Pancreas (tissue), 10 donors: ENCODE measurements at regions not wholly inside any gene's neighbourhood (a gene's known extent, or its start where the extent isn't known, plus 50 kb on each side); places are given as distances from the start of the nearest gene placed in this dataset.

Source experiments
- ATAC-seq, 4 donors: fragments of 200-7000 bp; cut with Tn5 transposase; one replicate each; pipeline versions ENCODE4 v1.8.0 to v1.9.1; 2020; ENCODE audit warnings: mild to moderate bottlenecking in 4 of 4, moderate library complexity in 4 of 4
- DNase-seq, 6 donors: peaks; one replicate each; pipeline ENCODE4 v3.0.0-alpha.2; 2020
- FAIRE-seq: peaks from 2 replicates; lab custom pipeline; 2012; peaks lifted over from hg19 to GRCh38; lab: Jason Lieb, UNC
- H3K27ac ChIP-seq, 4 donors: fragments of 200-600 bp; sonication (generic); 1 replicate in 3 of 4; 2 replicates in 1 of 4; pipeline versions ENCODE4 v1.5.0 to v1.8.0; 2020
- H3K27me3 ChIP-seq, 4 donors: fragments of 200-600 bp; one replicate each; pipeline ENCODE4 v1.8.0; 2021
- H3K36me3 ChIP-seq, 3 donors: fragments of 200-600 bp; sonication (generic) in 1 of 3; one replicate each; pipeline versions ENCODE4 v1.5.0 to v1.8.0; 2020 to 2021
- H3K4me1 ChIP-seq, 3 donors: fragments of 200-600 bp; one replicate each; pipeline ENCODE4 v1.8.0; 2021
- H3K4me3 ChIP-seq, 4 donors: fragments of 200-600 bp; sonication (generic) in 2 of 4; one replicate each; pipeline versions ENCODE4 v1.5.0 to v1.8.0; 2020 to 2021
- H3K9me3 ChIP-seq, 4 donors: fragments of 200-600 bp; one replicate each; pipeline ENCODE4 v1.8.0; 2021
- WGBS, 2 donors: extraction: QIAGEN DNeasy Blood & Tissue Kit; methylation state at CpG; one replicate each; pipeline ENCODE4 v1.1.7; 2013; 5-methylcytosine and 5-hydroxymethylcytosine counted together
- intact Hi-C, 3 donors: fragments of 100-400 bp; cut with DNase I; formaldehyde crosslinking; loops; one replicate each; pipeline versions ENCODE4 v1.11.1 to v1.14.2; 2022
- TF ChIP-seq, protein P1 (sequence below), 4 donors: fragments of 200-600 bp; sonication (generic) in 3 of 4; IDR thresholded peaks; one replicate each; pipeline versions ENCODE4 v1.5.0 to v1.8.0; 2021; ENCODE audit warnings: antibody characterized with exemption in 4 of 4
- donor health status: healthy with polysubstance abuse.
- donor health status: DM: no; HTN: no; CAD: no; lungs with moderate emphysema.
- donor health status: DM: no; HTN: no; CAD: no.
- donor health status: control.
- donor health status: control.
- donor health status: Bipolar disorder and iron deficiency.
- donor health status: DM: yes; HTN: yes; CAD: no.
- donor health status: DM: no; HTN: no; CAD: no.
- donor health status: DM: no; HTN: no; CAD: no.
- donor health status: DM: yes; HTN: yes; CAD: no.

DNA sequence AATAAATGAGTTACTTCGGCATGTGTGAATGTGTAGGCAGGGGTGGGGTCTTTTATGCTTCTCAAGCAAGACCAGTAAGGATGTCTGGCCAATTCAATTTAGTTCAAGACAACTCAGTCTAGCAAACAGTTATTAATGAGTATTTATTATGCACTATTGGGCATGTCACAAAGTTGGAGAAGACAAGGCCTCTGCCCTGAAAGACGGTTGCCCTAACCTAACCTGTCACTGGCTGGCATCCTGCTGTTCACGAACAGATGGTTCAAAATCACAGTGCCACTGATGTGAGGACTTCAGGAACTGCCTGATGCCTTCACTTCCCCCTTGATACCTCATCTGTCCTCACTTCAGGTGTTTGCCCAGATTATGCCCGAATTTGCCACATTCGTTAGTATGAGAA, 217.8 kb downstream of the SOX2 start:
- ATAC-seq = no peak

DNA sequence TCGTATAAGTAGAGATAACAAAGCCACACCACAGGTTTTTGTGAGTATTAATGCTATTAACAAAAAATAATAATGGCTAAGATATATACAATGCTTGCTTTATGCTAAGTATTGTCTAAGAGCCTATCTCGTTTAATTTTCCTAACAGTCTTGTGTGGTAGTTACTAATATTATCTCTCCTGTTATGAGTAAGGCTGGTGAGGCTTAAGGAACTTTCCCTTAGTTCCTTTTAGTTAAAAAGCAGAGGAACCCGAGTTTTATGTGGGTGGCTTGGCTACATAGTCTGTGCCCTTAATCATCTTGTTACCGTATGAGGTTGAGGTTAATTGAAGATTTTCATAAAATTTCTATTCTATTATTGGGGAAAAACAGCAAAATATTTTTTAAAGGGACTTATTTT, 218.4 kb downstream of the SOX2 start:
- intact Hi-C loops = no loop called here
- no peak overlapping the region for H3K4me3 ChIP-seq
- TF ChIP-seq, protein P1, sequence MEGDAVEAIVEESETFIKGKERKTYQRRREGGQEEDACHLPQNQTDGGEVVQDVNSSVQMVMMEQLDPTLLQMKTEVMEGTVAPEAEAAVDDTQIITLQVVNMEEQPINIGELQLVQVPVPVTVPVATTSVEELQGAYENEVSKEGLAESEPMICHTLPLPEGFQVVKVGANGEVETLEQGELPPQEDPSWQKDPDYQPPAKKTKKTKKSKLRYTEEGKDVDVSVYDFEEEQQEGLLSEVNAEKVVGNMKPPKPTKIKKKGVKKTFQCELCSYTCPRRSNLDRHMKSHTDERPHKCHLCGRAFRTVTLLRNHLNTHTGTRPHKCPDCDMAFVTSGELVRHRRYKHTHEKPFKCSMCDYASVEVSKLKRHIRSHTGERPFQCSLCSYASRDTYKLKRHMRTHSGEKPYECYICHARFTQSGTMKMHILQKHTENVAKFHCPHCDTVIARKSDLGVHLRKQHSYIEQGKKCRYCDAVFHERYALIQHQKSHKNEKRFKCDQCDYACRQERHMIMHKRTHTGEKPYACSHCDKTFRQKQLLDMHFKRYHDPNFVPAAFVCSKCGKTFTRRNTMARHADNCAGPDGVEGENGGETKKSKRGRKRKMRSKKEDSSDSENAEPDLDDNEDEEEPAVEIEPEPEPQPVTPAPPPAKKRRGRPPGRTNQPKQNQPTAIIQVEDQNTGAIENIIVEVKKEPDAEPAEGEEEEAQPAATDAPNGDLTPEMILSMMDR (IDR thresholded peaks at IDR 0.05) = no peak
- H3K27ac ChIP-seq = no peak overlapping the region
- FAIRE-seq (no peak), DNase-seq (no peak), ATAC-seq (no peak)
- H3K4me1 ChIP-seq = no peaks in the 10 kb centered on the region
- H3K9me3 ChIP-seq = no peaks in the 10 kb centered on the region
- H3K27me3 ChIP-seq = no peaks in the 10 kb centered on the region
- 64 to 68% methylated on average over 4 of the region's 4 CpGs for WGBS, 2 donors
- no peaks in the 10 kb centered on the region for H3K36me3 ChIP-seq

More for the DNA sequence above, 217.8 kb downstream of the SOX2 start:
- FAIRE-seq = no peak
- Histone ChIP-seq H3K9me3 (no peaks in the 10 kb centered on the region), H3K27me3 (no peaks in the 10 kb centered on the region), H3K4me1 (no peaks in the 10 kb centered on the region), H3K36me3 (no peaks in the 10 kb centered on the region), H3K27ac (no peak overlapping the region), H3K4me3 (no peak overlapping the region)
- no peak for DNase-seq
- WGBS, 2 donors = 66 to 79% methylated on average over 5 of the region's 5 CpGs
- intact Hi-C loops = no loop called here
- TF ChIP-seq, protein P1 (IDR thresholded peaks at IDR 0.05) = no peak

DNA sequence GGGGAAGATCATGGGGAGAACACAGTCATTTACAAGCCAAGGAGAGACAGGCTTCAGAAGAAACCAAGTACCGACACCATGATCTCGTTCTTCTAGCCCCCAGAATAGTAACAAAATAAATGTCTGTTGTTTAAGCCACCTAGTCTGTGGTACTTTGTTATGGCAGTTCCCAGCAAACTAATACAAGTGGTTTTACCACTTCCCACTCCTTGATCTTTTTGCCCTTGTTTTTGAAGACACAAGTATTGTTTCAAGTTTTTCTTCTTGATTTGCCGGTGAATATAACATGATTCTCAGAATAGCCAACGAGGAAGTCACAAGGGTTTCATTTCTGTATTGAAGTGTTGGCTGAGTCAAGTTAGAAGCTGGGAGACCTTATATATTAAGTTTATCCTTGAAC, 220.3 kb downstream of the SOX2 start:
- no peaks in the 10 kb centered on the region for H3K4me1 ChIP-seq
- FAIRE-seq (no peak), ATAC-seq (no peak), DNase-seq (no peak)
- intact Hi-C loops = no loop called here
- no peaks in the 10 kb centered on the region for H3K36me3 ChIP-seq
- no peaks in the 10 kb centered on the region for H3K9me3 ChIP-seq
- H3K27me3 ChIP-seq = no peaks in the 10 kb centered on the region
- WGBS, 2 donors = 74 to 78% methylated on average over 4 of the region's 4 CpGs
- no peak overlapping the region for H3K27ac ChIP-seq
- TF ChIP-seq, protein P1 (IDR thresholded peaks at IDR 0.05) = no peak
- H3K4me3 ChIP-seq = no peak overlapping the region

DNA sequence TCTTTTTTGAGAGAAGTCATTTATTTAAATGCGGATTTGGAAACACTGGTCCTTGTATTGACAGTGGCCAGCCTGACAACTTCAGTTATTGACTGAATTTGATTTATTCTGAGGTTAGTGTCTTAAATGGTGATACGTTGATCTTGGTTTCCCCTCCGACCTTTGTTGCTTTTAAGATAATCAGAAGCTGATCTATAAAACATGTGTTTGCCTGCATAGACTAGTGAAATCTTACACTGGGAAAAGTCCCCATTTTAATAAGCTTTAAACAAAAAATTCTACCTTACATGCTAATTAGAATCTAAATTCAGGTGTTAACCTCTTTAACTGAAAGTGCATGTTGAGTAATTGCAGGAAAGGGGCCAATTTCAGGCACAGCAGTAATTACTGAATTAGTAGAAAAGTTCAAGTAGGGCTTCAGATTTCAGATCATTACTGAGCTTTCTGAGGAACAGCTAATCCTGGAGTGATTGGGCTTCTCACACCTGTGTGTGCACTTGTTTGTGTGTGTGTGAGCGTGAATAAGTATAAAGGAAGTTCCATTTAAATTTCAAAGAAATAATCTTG, 221.4 kb downstream of the SOX2 start:
- Histone ChIP-seq H3K4me3 (no peak overlapping the region), H3K27me3 (no peaks in the 10 kb centered on the region), H3K4me1 (no peaks in the 10 kb centered on the region), H3K27ac (no peak overlapping the region), H3K9me3 (no peaks in the 10 kb centered on the region), H3K36me3 (no peaks in the 10 kb centered on the region)
- no peak for FAIRE-seq
- TF ChIP-seq, protein P1 (IDR thresholded peaks at IDR 0.05) = no peak
- intact Hi-C loops = no loop called here
- no peak for ATAC-seq
- no peak for DNase-seq
- 54 to 61% methylated on average over 4 of the region's 4 CpGs for WGBS, 2 donors

DNA sequence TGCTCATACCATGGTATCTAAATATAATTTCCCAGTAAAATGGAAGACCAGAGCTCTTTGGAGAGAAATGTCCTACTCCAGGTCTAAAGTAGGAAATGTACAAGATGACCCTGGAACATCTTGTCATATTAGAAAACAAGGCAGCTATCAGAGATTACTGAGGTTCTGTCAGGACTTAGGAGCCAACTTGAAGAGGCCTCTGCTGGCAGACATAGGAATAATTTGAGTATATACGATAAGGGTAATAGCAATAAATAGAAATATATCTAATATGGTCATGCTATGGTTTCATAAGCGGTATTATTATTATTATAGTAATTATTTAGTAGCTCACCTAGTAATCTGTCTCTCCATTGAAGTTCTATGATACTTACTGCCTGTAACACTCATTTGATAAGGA, 224.2 kb downstream of the SOX2 start:
- intact Hi-C loops = no loop called here
- FAIRE-seq = no peak
- Histone ChIP-seq H3K9me3 (no peaks in the 10 kb centered on the region), H3K27ac (no peak overlapping the region), H3K4me3 (no peak overlapping the region), H3K27me3 (no peaks in the 10 kb centered on the region), H3K36me3 (no peaks in the 10 kb centered on the region), H3K4me1 (no peaks in the 10 kb centered on the region)
- ATAC-seq = no peak
- 93 to 94% methylated on average over 2 of the region's 2 CpGs for WGBS, 2 donors
- TF ChIP-seq, protein P1 (IDR thresholded peaks at IDR 0.05) = no peak
- no peak for DNase-seq
